ENCODE measurements at regions not wholly inside any gene's neighbourhood (a gene's known extent, or its start where the extent isn't known, plus 50 kb on each side); places are given as distances from the start of the nearest gene placed in this dataset.
"Not testable (repeated sequence)": the region's sequence is repeated elsewhere in the genome, so short reads cannot be mapped to it uniquely, and the experiment has no call there.

GRCh38 chr3:28978092-28978491 lies 302.8 kb upstream of the RBMS3 start:
- in situ Hi-C loops (cut with HindIII; ENCODE audit: low sequenced_read_pairs) = no loop called here
- DNase-seq (ENCODE audit: low spot score) = no peak

GRCh38 chr3:28980131-28980530 lies 300.7 kb upstream of the RBMS3 start:
- in situ Hi-C loops (cut with HindIII; ENCODE audit: low sequenced_read_pairs) = no loop called here
- no peak for DNase-seq (ENCODE audit: low spot score)

GRCh38 chr3:28980631-28981030 lies 300.2 kb upstream of the RBMS3 start:
- no peak for DNase-seq (ENCODE audit: low spot score)
- in situ Hi-C loops (cut with HindIII; ENCODE audit: low sequenced_read_pairs) = no loop called here

GRCh38 chr3:28982906-28983305 lies 298.0 kb upstream of the RBMS3 start:
- in situ Hi-C loops (cut with HindIII; ENCODE audit: low sequenced_read_pairs) = no loop called here
- DNase-seq (ENCODE audit: low spot score) = no peak

GRCh38 chr3:28986922-28987321 lies 293.9 kb upstream of the RBMS3 start:
- DNase-seq (ENCODE audit: low spot score) = no peak
- in situ Hi-C loops (cut with HindIII; ENCODE audit: low sequenced_read_pairs) = no loop called here

GRCh38 chr3:28989646-28990089 lies 291.2 kb upstream of the RBMS3 start:
- DNase-seq (ENCODE audit: low spot score) = no peak
- in situ Hi-C loops (cut with HindIII; ENCODE audit: low sequenced_read_pairs) = no loop called here

GRCh38 chr3:28994161-28994905 lies 286.5 kb upstream of the RBMS3 start:
- no peak for DNase-seq (ENCODE audit: low spot score)
- in situ Hi-C loops (cut with HindIII; ENCODE audit: low sequenced_read_pairs) = no loop called here

GRCh38 chr3:29004885-29005599 lies 275.8 kb upstream of the RBMS3 start:
- in situ Hi-C loops (cut with HindIII; ENCODE audit: low sequenced_read_pairs) = no loop called here
- DNase-seq (ENCODE audit: low spot score) = no peak

GRCh38 chr3:29005862-29006261 lies 275.0 kb upstream of the RBMS3 start:
- no peak for DNase-seq (ENCODE audit: low spot score)
- in situ Hi-C loops (cut with HindIII; ENCODE audit: low sequenced_read_pairs) = no loop called here

- DNase-seq (ENCODE audit: low spot score) = no peak
- in situ Hi-C loops (cut with HindIII; ENCODE audit: low sequenced_read_pairs) = no loop called here
These were observed 269.4 kb upstream of the RBMS3 start for GRCh38 chr3:29011441-29011840.

- no peak for DNase-seq (ENCODE audit: low spot score)
- in situ Hi-C loops (cut with HindIII; ENCODE audit: low sequenced_read_pairs) = no loop called here
These were observed 268.9 kb upstream of the RBMS3 start for GRCh38 chr3:29011966-29012365.

GRCh38 chr3:29022976-29023375 lies 257.9 kb upstream of the RBMS3 start:
- no peak for DNase-seq (ENCODE audit: low spot score)
- in situ Hi-C loops (cut with HindIII; ENCODE audit: low sequenced_read_pairs) = no loop called here

- in situ Hi-C loops (cut with HindIII; ENCODE audit: low sequenced_read_pairs) = no loop called here
- no peak for DNase-seq (ENCODE audit: low spot score)
These were observed 254.6 kb upstream of the RBMS3 start for GRCh38 chr3:29026286-29026685.

- no peak for DNase-seq (ENCODE audit: low spot score)
- in situ Hi-C loops (cut with HindIII; ENCODE audit: low sequenced_read_pairs) = no loop called here
These were observed 253.9 kb upstream of the RBMS3 start for GRCh38 chr3:29026959-29027358.

- in situ Hi-C loops (cut with HindIII; ENCODE audit: low sequenced_read_pairs); DNase-seq (ENCODE audit: low spot score): not testable (repeated sequence)
These were observed 249.7 kb upstream of the RBMS3 start for GRCh38 chr3:29031175-29031574.

- DNase-seq (ENCODE audit: low spot score) = no peak
- in situ Hi-C loops (cut with HindIII; ENCODE audit: low sequenced_read_pairs) = no loop called here
These were observed 247.4 kb upstream of the RBMS3 start for GRCh38 chr3:29033511-29033910.

- DNase-seq (ENCODE audit: low spot score) = no peak
- in situ Hi-C loops (cut with HindIII; ENCODE audit: low sequenced_read_pairs) = no loop called here
These were observed 230.7 kb upstream of the RBMS3 start for GRCh38 chr3:29050155-29050554.

GRCh38 chr3:29057326-29057725 lies 223.5 kb upstream of the RBMS3 start:
- DNase-seq (ENCODE audit: low spot score) = no peak
- in situ Hi-C loops (cut with HindIII; ENCODE audit: low sequenced_read_pairs) = no loop called here

GRCh38 chr3:29064085-29064484 lies 216.8 kb upstream of the RBMS3 start:
- no peak for DNase-seq (ENCODE audit: low spot score)
- in situ Hi-C loops (cut with HindIII; ENCODE audit: low sequenced_read_pairs) = no loop called here

- in situ Hi-C loops (cut with HindIII; ENCODE audit: low sequenced_read_pairs) = no loop called here
These were observed 215.6 kb upstream of the RBMS3 start for GRCh38 chr3:29065211-29065785.

More at GRCh38 chr3:29065211-29065785, 215.6 kb upstream of the RBMS3 start:
- DNase-seq (ENCODE audit: low spot score) = peak; percentile 9

Measured in G401 (cell line).